Large intestine (tissue), 3 donors: ENCODE measurements at regions not wholly inside any gene's neighbourhood (a gene's known extent, or its start where the extent isn't known, plus 50 kb on each side); places are given as distances from the start of the nearest gene placed in this dataset.

Experiments
- DNase-seq, 2 donors: peaks; one replicate each; pipeline versions ENCODE4 v3.0.0 to v3.0.0-alpha.2; 2013
- H3K27ac ChIP-seq: one replicate; pipeline ENCODE4 v1.5.1; 2013; ENCODE audit warnings: low read length
- H3K27me3 ChIP-seq: 2 replicates; pipeline ENCODE4 v1.6.1; 2013; ENCODE audit warnings: low read length; ENCODE audit not compliant: control insufficient read depth, insufficient read depth
- H3K36me3 ChIP-seq: 2 replicates; pipeline ENCODE4 v1.6.1; 2013; ENCODE audit warnings: low read length; ENCODE audit not compliant: control insufficient read depth, insufficient read depth
- H3K4me1 ChIP-seq: one replicate; pipeline ENCODE4 v1.6.1; 2013; ENCODE audit warnings: low read length; ENCODE audit not compliant: control insufficient read depth, insufficient read depth
- H3K4me3 ChIP-seq: one replicate; pipeline ENCODE4 v1.5.1; 2013; ENCODE audit warnings: low read length
- H3K9me3 ChIP-seq: one replicate; pipeline ENCODE4 v1.6.1; 2013; ENCODE audit warnings: mild to moderate bottlenecking, low read depth, low read length, moderate library complexity; ENCODE audit not compliant: control insufficient read depth
- WGBS: methylation state at CpG from one replicate; pipeline ENCODE4 v1.1.5; 2013; ENCODE audit warnings: low lambda C conversion rate; ENCODE audit not compliant: insufficient coverage; 5-methylcytosine and 5-hydroxymethylcytosine counted together

DNA sequence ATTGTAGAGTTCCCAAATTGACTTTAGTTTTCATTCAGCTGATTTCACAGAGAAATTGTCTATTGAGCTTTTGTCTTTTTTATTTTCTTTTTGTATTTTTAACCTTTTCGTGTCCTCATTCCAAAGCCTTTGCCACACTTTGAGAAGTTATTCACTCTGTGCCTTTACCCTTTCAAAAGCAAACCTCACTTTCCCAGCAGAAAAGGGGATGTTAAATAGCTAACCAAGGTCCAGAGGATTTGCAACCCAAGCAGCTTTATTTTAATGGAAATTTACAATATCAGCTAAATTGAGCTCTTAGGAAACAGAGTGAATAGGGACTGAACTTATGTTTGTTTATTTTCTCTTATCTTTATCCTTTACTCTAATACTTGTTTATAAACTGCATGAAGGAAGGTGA lies 428.8 kb downstream of the PCDH7 start:
- Histone ChIP-seq H3K27me3 (no peaks in the 10 kb centered on the region), H3K36me3 (no peaks in the 10 kb centered on the region), H3K4me1 (no peaks in the 10 kb centered on the region), H3K4me3 (no peak overlapping the region), H3K27ac (no peak overlapping the region), H3K9me3 (no peaks in the 10 kb centered on the region)
- 58% methylated on average over 1 of the region's 1 CpG for WGBS
- DNase-seq = no peak

GRCh38 chr4:31156221-31156620 lies 436.1 kb downstream of the PCDH7 start:
- no peaks in the 10 kb centered on the region for H3K9me3 ChIP-seq
- H3K27ac ChIP-seq = no peak overlapping the region
- H3K4me1 ChIP-seq = no peaks in the 10 kb centered on the region
- H3K27me3 ChIP-seq = no peaks in the 10 kb centered on the region
- no CpG with 5 or more reads among the region's 1 CpG for WGBS
- no peak overlapping the region for H3K4me3 ChIP-seq
- DNase-seq = no peak
- no peaks in the 10 kb centered on the region for H3K36me3 ChIP-seq

DNA sequence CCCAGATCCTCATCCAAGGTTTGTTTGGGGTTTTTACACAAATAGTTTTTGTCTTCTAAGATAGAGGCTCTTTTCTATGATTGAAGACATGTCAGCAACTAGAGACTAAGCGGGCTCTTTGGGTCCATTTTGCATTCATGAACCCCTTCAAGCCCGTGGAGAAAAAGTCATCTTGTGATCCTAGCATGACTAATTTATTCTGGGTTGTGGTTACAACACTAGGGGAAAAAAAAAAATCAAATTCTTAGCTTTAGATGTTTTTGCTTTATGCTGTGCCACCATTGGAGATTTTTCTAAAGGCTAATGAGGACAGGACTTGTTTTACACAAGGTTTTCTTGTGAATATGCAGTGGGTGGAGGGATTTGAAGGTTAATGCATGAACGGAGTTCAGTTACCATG lies 440.0 kb downstream of the PCDH7 start:
- Histone ChIP-seq H3K9me3 (no peaks in the 10 kb centered on the region), H3K27ac (no peak overlapping the region), H3K27me3 (no peaks in the 10 kb centered on the region), H3K36me3 (no peaks in the 10 kb centered on the region), H3K4me3 (no peak overlapping the region), H3K4me1 (no peaks in the 10 kb centered on the region)
- DNase-seq = no peak
- WGBS = 67% methylated on average over 1 of the region's 3 CpGs

DNA sequence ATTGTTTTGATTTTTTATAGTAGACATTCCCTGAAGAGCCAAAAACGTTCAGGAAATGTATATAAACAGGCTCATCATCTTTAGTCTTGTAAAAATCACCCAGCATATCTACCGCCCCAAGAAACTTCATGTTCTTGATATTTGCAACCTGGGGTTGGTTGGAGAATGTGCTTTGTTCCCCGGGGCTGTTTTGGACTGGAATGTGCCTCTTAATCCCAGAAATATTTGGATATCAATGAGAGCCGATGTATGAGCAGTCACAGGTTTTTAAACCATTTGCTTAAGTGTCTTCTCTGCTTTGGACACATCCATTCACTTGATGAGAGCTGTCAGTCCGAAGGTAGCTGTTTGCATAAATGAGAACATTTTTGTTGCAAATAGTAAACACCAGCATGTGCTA lies 449.7 kb downstream of the PCDH7 start:
- H3K36me3 ChIP-seq = no peaks in the 10 kb centered on the region
- H3K9me3 ChIP-seq = no peaks in the 10 kb centered on the region
- WGBS = no CpG with 5 or more reads among the region's 5 CpGs
- no peak for DNase-seq
- no peak overlapping the region for H3K4me3 ChIP-seq
- H3K27me3 ChIP-seq = no peaks in the 10 kb centered on the region
- no peaks in the 10 kb centered on the region for H3K4me1 ChIP-seq
- H3K27ac ChIP-seq = no peak overlapping the region

DNA sequence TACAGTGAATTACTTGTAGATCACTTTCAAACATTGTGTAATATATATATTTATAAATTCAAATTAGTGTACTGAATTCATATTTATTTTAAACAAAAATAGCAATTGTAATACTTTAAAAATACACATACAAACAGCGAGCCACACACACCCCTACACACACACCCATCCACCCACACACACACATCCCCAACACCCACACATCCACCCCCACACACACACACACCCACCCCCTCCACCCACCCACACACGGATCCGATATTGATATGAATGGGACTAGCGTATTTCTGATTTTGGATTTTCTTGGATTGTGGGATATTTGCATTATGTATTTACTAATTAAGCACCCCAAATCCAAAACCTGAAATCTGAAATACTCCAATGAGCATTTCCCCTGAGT lies 451.2 kb downstream of the PCDH7 start:
- no peak for DNase-seq
- Histone ChIP-seq H3K4me1 (no peaks in the 10 kb centered on the region), H3K4me3 (no peak overlapping the region), H3K36me3 (no peaks in the 10 kb centered on the region), H3K9me3 (no peaks in the 10 kb centered on the region), H3K27ac (no peak overlapping the region), H3K27me3 (no peaks in the 10 kb centered on the region)
- WGBS = no CpG with 5 or more reads among the region's 4 CpGs

GRCh38 chr4:31175242-31175910 lies 455.2 kb downstream of the PCDH7 start:
- H3K9me3 ChIP-seq = no peaks in the 10 kb centered on the region
- no peaks in the 10 kb centered on the region for H3K4me1 ChIP-seq
- DNase-seq = no peak
- no peaks in the 10 kb centered on the region for H3K27me3 ChIP-seq
- H3K27ac ChIP-seq = no peak overlapping the region
- 100% methylated on average over 1 of the region's 5 CpGs for WGBS
- no peaks in the 10 kb centered on the region for H3K36me3 ChIP-seq
- H3K4me3 ChIP-seq = no peak overlapping the region

GRCh38 chr4:31183256-31183655 lies 463.1 kb downstream of the PCDH7 start:
- H3K4me1 ChIP-seq = no peaks in the 10 kb centered on the region
- H3K4me3 ChIP-seq = no peak overlapping the region
- WGBS = 82% methylated on average over 3 of the region's 4 CpGs
- no peaks in the 10 kb centered on the region for H3K36me3 ChIP-seq
- no peak for DNase-seq
- H3K27ac ChIP-seq = no peak overlapping the region
- H3K27me3 ChIP-seq = no peaks in the 10 kb centered on the region
- peaks cover 13% of the 10 kb centered on the region for H3K9me3 ChIP-seq

DNA sequence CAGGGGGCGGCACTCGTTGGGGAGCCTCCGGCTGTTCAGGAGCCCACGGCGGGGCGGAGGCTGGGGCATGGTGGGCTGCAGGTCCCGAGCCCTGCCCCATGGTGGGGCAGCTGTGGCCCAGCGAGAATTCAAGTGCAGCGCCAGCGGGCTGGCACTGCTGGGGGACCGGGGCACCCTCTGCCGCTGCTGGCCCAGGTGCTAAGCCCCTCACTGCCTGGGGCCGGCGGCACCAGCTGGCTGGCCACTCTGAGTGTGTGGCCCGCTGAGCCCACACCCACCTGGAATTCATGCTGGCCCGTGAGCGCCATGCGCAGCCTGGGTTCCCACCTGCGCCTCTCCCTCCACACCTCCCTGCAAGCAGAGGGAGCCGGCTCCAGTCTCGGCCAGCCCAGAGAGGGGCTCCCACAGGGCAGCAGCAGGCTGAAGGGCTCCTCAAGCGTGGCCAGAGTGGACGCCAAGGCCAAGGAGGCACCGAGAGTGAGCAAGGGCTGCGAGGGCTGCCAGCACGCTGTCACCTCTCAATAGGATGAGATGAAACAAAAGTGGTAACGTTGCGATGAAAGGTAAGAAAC lies 464.9 kb downstream of the PCDH7 start:
- H3K9me3 ChIP-seq = peaks cover 13% of the 10 kb centered on the region
- no peak overlapping the region for H3K4me3 ChIP-seq
- no peaks in the 10 kb centered on the region for H3K36me3 ChIP-seq
- no peaks in the 10 kb centered on the region for H3K4me1 ChIP-seq
- 100% methylated on average over 4 of the region's 28 CpGs for WGBS
- no peaks in the 10 kb centered on the region for H3K27me3 ChIP-seq
- no peak for DNase-seq
- no peak overlapping the region for H3K27ac ChIP-seq

GRCh38 chr4:31187979-31188378 lies 467.8 kb downstream of the PCDH7 start:
- no peaks in the 10 kb centered on the region for H3K4me1 ChIP-seq
- H3K9me3 ChIP-seq = peaks cover 11% of the 10 kb centered on the region
- H3K4me3 ChIP-seq = no peak overlapping the region
- H3K27me3 ChIP-seq = no peaks in the 10 kb centered on the region
- no peaks in the 10 kb centered on the region for H3K36me3 ChIP-seq
- H3K27ac ChIP-seq = no peak overlapping the region
- WGBS = 93% methylated on average over 3 of the region's 5 CpGs
- DNase-seq = no peak

- no peak overlapping the region for H3K4me3 ChIP-seq
- no peaks in the 10 kb centered on the region for H3K4me1 ChIP-seq
- H3K27ac ChIP-seq = no peak overlapping the region
- no peaks in the 10 kb centered on the region for H3K36me3 ChIP-seq
- H3K27me3 ChIP-seq = no peaks in the 10 kb centered on the region
- DNase-seq = no peak
- WGBS = no CpG with 5 or more reads among the region's 1 CpG
- H3K9me3 ChIP-seq = peaks cover 8% of the 10 kb centered on the region
Observed at GRCh38 chr4:31189938-31190337, 469.8 kb downstream of the PCDH7 start.

- Histone ChIP-seq H3K27ac (no peak overlapping the region), H3K4me3 (no peak overlapping the region), H3K36me3 (no peaks in the 10 kb centered on the region), H3K9me3 (peaks cover under 1% of the 10 kb centered on the region), H3K4me1 (no peaks in the 10 kb centered on the region), H3K27me3 (no peaks in the 10 kb centered on the region)
- DNase-seq = peak in 1 of 2 donors; percentile 54
Observed at GRCh38 chr4:31190671-31191070, 470.5 kb downstream of the PCDH7 start.
